Right lobe of liver (tissue), 4 donors: ENCODE measurements at regions not wholly inside any gene's neighbourhood (a gene's known extent, or its start where the extent isn't known, plus 50 kb on each side); places are given as distances from the start of the nearest gene placed in this dataset.

Source experiments
- POLR2A ChIP-seq: fragments of 450-650 bp; IDR thresholded peaks from one replicate; pipeline ENCODE4 v1.6.1; 2017; ENCODE audit warnings: antibody characterized with exemption, mild to moderate bottlenecking
- TF ChIP-seq, protein P1 (sequence below), 4 donors: fragments of 200-600 bp in 3 of 4; fragments of 450-650 bp in 1 of 4; IDR thresholded peaks; one replicate each; pipeline versions ENCODE4 v1.5.1 to v1.8.0; 2016 to 2022; ENCODE audit warnings: antibody characterized with exemption in 4 of 4, mild to moderate bottlenecking in 2 of 4
- donor health status: DM: no; HTN: no; CAD: no.
- donor health status: DM: no; HTN: no; CAD: no.
- donor health status: DM: no; HTN: yes; CAD: no.

DNA sequence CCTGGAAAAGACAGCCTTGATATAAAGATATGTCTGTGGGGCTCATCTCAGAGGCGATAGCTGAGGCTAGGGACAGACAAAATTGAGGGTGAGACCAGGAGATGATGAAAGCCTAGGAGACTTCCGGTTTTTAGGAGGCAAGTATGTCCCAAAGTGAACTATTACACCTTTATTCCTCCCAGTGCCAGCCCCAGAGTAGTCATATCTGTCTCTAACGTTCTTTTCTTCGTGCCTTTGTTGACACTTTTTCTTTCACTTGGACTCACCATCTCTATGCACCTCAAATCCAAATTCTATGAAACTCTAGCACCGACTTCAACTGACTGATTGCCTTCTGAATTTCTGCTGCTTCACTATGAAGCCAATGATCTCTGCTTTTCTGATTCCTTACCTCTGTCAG, 93.8 kb upstream of the RASGRP1 start:
- TF ChIP-seq POLR2A = no peak
- TF ChIP-seq, protein P1, sequence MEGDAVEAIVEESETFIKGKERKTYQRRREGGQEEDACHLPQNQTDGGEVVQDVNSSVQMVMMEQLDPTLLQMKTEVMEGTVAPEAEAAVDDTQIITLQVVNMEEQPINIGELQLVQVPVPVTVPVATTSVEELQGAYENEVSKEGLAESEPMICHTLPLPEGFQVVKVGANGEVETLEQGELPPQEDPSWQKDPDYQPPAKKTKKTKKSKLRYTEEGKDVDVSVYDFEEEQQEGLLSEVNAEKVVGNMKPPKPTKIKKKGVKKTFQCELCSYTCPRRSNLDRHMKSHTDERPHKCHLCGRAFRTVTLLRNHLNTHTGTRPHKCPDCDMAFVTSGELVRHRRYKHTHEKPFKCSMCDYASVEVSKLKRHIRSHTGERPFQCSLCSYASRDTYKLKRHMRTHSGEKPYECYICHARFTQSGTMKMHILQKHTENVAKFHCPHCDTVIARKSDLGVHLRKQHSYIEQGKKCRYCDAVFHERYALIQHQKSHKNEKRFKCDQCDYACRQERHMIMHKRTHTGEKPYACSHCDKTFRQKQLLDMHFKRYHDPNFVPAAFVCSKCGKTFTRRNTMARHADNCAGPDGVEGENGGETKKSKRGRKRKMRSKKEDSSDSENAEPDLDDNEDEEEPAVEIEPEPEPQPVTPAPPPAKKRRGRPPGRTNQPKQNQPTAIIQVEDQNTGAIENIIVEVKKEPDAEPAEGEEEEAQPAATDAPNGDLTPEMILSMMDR (IDR thresholded peaks at IDR 0.05) = no peak
